ENCODE measurements at regions not wholly inside any gene's neighbourhood (a gene's known extent, or its start where the extent isn't known, plus 50 kb on each side); places are given as distances from the start of the nearest gene placed in this dataset.
A peak's percentile ranks its signal among the peaks of the same experiment; 100 is the strongest.

DNA sequence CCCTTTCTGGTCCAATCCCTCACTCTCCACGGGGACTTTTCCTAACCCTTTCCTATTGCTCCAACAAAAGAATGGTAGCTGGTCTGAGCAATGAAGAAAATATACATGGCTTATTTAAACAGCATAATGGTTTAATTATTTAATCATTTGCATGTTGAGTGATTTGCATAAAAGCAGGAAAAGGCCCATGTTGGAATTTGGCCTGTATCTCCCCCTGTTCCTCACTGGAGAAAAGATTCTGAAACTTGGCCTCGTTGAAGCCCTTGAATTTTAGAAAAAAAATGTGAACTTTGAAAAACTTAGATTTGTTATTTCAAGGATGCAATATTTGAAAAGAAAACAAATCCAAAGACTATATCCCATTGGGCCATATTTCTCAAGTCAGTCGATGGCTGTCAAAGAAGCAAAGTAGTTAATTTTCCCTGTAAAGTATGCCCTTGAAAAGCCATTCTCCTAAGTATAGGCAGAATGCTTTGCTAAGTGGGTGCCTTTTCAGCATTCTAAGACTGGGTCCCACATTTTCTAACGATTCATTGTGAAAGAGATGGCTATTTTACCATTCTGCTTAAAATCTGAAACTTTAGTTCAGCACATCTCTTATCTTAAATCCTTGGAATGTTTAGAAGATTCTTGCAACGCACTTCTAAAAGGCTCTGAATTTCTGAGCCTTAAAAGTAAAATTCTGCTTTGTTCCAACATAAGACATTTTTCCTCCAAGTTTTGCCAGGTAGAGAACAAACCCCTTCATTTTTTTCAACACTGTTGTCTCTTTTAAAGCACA, 428.8 kb downstream of the ARHGEF28 start:
- no peak overlapping the region for H3K4me3 ChIP-seq (replicated peaks in 1 of 2; ENCODE audit: low read depth in 2 of 2, low read length in 2 of 2)
- no peak for TF ChIP-seq CTCF (IDR thresholded peaks at IDR 0.05; ENCODE audit: low read depth, low read length)
- DNase-seq (ENCODE audit: low read depth in 2 of 2), result no peak

DNA sequence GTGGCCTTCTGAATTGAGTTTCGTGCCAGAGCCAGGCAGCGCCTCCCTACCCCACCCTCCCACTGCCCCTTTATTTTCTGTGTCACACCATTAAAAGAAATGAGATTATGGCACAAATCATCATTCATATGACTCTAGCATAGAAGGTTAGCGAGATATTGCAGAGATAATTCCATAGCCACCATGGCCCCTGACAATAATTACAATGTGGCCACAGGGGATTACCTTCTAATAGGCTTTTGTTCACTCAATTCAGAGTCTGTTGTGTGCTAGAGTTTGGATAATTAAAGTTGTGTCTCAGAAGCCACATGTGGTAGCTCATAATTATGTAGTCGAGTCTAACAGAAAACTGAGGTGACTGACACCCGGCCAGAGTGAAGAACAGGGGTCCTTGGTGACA, 428.1 kb downstream of the ARHGEF28 start:
- no peak for DNase-seq (ENCODE audit: low read depth in 2 of 2)
- no peak for TF ChIP-seq CTCF (IDR thresholded peaks at IDR 0.05; ENCODE audit: low read depth, low read length)
- no peak overlapping the region for H3K4me3 ChIP-seq (replicated peaks in 1 of 2; ENCODE audit: low read depth in 2 of 2, low read length in 2 of 2)

DNA sequence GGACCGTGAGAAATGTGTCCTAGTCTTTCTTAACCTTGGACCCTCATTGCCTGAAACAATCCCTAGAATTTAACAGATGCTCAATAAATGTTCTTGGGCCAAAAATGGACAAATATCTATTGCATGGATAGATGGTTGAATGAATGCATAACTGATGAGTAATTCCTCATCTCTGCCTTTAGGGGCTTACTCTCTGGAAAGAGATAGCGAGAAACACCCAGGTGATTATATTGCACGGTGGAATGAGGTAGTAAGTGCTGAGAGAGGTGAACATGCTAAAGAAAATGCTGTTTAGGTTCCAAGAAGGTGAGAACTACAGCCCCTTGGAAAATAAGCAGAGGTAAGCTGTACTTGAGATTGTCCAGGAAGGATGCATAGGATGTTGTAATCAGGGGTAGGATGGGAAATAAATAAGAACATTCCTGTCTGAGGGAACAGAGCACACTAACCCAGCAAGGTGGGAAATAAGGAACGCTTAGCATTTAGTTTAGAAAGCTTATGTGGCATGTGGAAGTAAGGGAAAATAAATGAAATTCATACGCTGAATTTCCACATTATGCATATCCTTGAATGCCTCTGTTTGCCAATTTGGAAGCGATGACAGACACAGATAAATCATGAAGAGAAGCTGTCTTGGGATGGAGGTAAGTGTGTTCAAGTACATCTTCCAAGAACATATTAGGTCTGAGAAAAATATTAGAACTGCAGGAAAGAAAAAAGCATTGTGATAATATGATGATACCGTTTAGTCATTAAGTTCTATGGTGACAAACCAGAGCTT, 426.6 kb downstream of the ARHGEF28 start:
- peak; percentile 1 for TF ChIP-seq CTCF (IDR thresholded peaks at IDR 0.05; ENCODE audit: low read depth, low read length)
- DNase-seq (ENCODE audit: low read depth in 2 of 2), result no peak
- no peak overlapping the region for H3K4me3 ChIP-seq (replicated peaks in 1 of 2; ENCODE audit: low read depth in 2 of 2, low read length in 2 of 2)

GRCh38 chr5:74051076-74051475, 425.1 kb downstream of the ARHGEF28 start:
- H3K4me3 ChIP-seq (replicated peaks in 1 of 2; ENCODE audit: low read depth in 2 of 2, low read length in 2 of 2), result no peak overlapping the region
- no peak for DNase-seq (ENCODE audit: low read depth in 2 of 2)
- TF ChIP-seq CTCF (IDR thresholded peaks at IDR 0.05; ENCODE audit: low read depth, low read length), result no peak

DNA sequence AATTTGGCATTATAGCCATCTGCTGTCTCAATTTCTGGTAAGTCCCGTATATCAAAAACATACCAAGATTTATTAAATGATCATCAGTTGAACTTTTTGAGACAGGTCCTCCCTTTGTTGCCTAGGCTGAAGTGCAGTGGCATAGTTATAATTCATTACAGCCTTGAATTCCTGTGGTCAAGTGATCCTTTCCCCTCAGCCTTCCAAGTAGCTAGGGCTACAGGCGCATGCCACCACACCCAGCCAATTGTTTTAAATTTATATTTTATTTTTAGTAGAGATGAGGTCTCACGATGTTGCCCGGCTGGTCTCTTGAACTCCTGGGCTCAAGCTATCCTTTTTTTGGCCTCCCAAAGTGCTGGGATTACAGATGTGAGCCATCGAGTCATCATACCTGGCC, 418.9 kb downstream of the ARHGEF28 start:
- H3K4me3 ChIP-seq (replicated peaks in 1 of 2; ENCODE audit: low read depth in 2 of 2, low read length in 2 of 2), result no peak overlapping the region
- no peak for TF ChIP-seq CTCF (IDR thresholded peaks at IDR 0.05; ENCODE audit: low read depth, low read length)
- DNase-seq (ENCODE audit: low read depth in 2 of 2), result no peak

GRCh38 chr5:74042959-74043358, 417.0 kb downstream of the ARHGEF28 start:
- no peak overlapping the region for H3K4me3 ChIP-seq (replicated peaks in 1 of 2; ENCODE audit: low read depth in 2 of 2, low read length in 2 of 2)
- TF ChIP-seq CTCF (IDR thresholded peaks at IDR 0.05; ENCODE audit: low read depth, low read length), result no peak
- peak; percentile 84 to 91 for DNase-seq (ENCODE audit: low read depth in 2 of 2)

All from cardiac fibroblast (primary cell).